ENCODE measurements at regions not wholly inside any gene's neighbourhood (a gene's known extent, or its start where the extent isn't known, plus 50 kb on each side); places are given as distances from the start of the nearest gene placed in this dataset.
"Not testable (repeated sequence)": the region's sequence is repeated elsewhere in the genome, so short reads cannot be mapped to it uniquely, and the experiment has no call there.

GRCh38 chr15:22371246-22371834 is 87.4 kb upstream of the GOLGA6L22 start:
- TF ChIP-seq CTCF, POLR2A (IDR thresholded peaks at IDR 0.05): not testable (repeated sequence)
